GM20431 (cell line): ENCODE measurements at regions not wholly inside any gene's neighbourhood (a gene's known extent, or its start where the extent isn't known, plus 50 kb on each side); places are given as distances from the start of the nearest gene placed in this dataset.

ENCODE experiments used
- in situ Hi-C: fragments of 300-500 bp; cut with MseI, MboI; formaldehyde crosslinking; loops from one replicate; pipeline ENCODE4 v1.15.0; 2020; ENCODE audit warnings: low sequenced_read_pairs; ENCODE audit not compliant: unreplicated experiment

DNA sequence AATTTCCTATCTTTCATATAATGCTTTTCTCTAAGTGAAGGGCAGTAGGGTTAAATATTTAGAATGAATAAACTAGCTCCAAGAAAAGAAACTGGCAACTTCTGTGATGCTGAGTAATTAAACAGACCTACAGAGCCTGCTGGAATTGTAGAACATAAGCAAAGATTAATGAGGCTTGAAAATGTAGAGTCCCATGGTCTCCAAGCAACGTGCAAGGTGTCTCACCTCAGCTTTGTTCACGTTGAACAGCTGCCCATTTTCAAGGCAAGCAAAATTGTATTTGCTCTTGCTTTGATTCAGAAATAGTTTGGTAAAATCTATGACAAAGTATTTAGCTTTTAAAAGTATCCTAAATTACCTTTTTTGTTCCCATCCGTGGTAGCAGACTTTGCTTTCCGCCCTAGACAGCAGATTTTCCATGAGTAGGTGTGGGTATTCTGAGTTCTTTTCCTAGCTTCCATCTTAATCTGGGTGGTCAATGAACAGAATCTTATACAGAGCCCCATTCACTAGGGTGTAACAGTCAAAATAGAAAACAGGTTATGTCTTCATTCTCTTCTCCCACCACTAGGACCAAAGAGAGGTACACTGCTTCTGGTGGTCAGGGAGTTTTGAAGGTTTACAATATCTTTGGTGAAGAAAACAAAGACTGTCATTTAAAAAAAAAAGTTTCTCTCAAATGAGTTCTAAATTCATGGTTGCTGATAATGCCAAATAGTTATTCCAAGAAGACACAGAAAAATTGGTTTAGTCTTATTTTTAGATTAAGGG, 52.1 kb upstream of the TYRP1 start:
- in situ Hi-C loops = no loop called here
